ENCODE measurements at regions not wholly inside any gene's neighbourhood (a gene's known extent, or its start where the extent isn't known, plus 50 kb on each side); places are given as distances from the start of the nearest gene placed in this dataset.

DNA sequence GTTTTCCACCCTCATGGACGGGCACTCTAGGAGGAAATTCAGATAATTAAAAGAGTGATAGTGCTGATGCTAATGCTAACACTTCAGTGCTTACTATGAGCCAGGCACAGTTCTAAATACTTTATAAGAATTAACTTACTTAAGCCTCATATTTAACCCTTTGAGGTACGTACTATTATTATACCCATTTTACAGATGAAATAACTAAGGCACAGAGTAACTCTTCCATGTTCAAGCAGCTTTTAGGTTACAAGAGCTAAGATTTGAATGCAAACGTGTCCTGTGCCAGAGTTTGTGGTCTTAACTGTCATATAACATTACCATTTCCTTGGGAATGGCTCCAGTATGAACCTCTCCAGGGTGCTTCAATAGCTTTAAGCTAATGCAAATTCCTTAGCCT is 114.7 kb upstream of the PRR23C start:
- ChIA-PET SMC1A (ENCODE audit: uncharacterized antibody, unreplicated experiment) (no interaction called here), POLR2A (no interaction called here), CTCF (no interaction called here), RAD21 (ENCODE audit: unreplicated experiment) (no interaction called here)
- H3K9ac ChIP-seq (ENCODE audit: control insufficient read depth, insufficient read depth, low read length): no peak overlapping the region
- H3K9me3 ChIP-seq (replicated peaks; ENCODE audit: control insufficient read depth, insufficient read depth, low read length): no peaks in the 10 kb centered on the region
- H3K4me2 ChIP-seq (ENCODE audit: control insufficient read depth, insufficient read depth): no peak overlapping the region
- H3K27me3 ChIP-seq (replicated peaks in 1 of 2; ENCODE audit: control insufficient read depth in 2 of 2, insufficient read depth in 2 of 2, low read length in 1 of 2): no peaks in the 10 kb centered on the region
- in situ Hi-C loops (cut with MboI): no loop called here
- FAIRE-seq (no peak), DNase-seq (ENCODE audit: low read depth, low spot score) (no peak), ATAC-seq (no peak)
- H3K79me2 ChIP-seq (ENCODE audit: control insufficient read depth, insufficient read depth, low read length): no peaks in the 10 kb centered on the region
- intact Hi-C loops (cut with micrococcal nuclease; ENCODE audit: unreplicated experiment): no loop called here
- H3K27ac ChIP-seq (ENCODE audit: control insufficient read depth, insufficient read depth): no peak overlapping the region
- no peak overlapping the region for H3K4me3 ChIP-seq
- TF ChIP-seq KLF5 (IDR thresholded peaks at IDR 0.05; ENCODE audit: partially characterized antibody): no peak
- TF ChIP-seq ZNF24 (IDR thresholded peaks at IDR 0.05): no peak
- no peak for TF ChIP-seq RAD21 (IDR thresholded peaks at IDR 0.05; ENCODE audit: insufficient read depth, low read depth, low read length)
- no peak for TF ChIP-seq YY1 (IDR thresholded peaks at IDR 0.05; ENCODE audit: low read depth, low read length)
- TF ChIP-seq, protein P1, sequence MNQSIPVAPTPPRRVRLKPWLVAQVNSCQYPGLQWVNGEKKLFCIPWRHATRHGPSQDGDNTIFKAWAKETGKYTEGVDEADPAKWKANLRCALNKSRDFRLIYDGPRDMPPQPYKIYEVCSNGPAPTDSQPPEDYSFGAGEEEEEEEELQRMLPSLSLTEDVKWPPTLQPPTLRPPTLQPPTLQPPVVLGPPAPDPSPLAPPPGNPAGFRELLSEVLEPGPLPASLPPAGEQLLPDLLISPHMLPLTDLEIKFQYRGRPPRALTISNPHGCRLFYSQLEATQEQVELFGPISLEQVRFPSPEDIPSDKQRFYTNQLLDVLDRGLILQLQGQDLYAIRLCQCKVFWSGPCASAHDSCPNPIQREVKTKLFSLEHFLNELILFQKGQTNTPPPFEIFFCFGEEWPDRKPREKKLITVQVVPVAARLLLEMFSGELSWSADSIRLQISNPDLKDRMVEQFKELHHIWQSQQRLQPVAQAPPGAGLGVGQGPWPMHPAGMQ (IDR thresholded peaks at IDR 0.05; ENCODE audit: borderline replicate concordance): no peak
- TF ChIP-seq, protein P2, sequence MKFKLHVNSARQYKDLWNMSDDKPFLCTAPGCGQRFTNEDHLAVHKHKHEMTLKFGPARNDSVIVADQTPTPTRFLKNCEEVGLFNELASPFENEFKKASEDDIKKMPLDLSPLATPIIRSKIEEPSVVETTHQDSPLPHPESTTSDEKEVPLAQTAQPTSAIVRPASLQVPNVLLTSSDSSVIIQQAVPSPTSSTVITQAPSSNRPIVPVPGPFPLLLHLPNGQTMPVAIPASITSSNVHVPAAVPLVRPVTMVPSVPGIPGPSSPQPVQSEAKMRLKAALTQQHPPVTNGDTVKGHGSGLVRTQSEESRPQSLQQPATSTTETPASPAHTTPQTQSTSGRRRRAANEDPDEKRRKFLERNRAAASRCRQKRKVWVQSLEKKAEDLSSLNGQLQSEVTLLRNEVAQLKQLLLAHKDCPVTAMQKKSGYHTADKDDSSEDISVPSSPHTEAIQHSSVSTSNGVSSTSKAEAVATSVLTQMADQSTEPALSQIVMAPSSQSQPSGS (IDR thresholded peaks at IDR 0.05; ENCODE audit: low read length): no peak
- TF ChIP-seq POU2F2 (IDR thresholded peaks at IDR 0.05; ENCODE audit: borderline replicate concordance, low read depth, low read length): no peak
- TF ChIP-seq MEF2B (IDR thresholded peaks at IDR 0.05; ENCODE audit: partially characterized antibody, poor library complexity, severe bottlenecking): no peak
- TF ChIP-seq CHD2 (IDR thresholded peaks at IDR 0.05; ENCODE audit: borderline replicate concordance, low read depth, low read length): no peak
- no peak for TF ChIP-seq GABPA (IDR thresholded peaks at IDR 0.05; ENCODE audit: low read depth)
- no peak for TF ChIP-seq FOS (IDR thresholded peaks at IDR 0.05; ENCODE audit: borderline replicate concordance, extremely low read depth, insufficient read length)
- no peak for TF ChIP-seq STAT3 (IDR thresholded peaks at IDR 0.05; ENCODE audit: low read depth, low read length)
- TF ChIP-seq, protein P3, sequence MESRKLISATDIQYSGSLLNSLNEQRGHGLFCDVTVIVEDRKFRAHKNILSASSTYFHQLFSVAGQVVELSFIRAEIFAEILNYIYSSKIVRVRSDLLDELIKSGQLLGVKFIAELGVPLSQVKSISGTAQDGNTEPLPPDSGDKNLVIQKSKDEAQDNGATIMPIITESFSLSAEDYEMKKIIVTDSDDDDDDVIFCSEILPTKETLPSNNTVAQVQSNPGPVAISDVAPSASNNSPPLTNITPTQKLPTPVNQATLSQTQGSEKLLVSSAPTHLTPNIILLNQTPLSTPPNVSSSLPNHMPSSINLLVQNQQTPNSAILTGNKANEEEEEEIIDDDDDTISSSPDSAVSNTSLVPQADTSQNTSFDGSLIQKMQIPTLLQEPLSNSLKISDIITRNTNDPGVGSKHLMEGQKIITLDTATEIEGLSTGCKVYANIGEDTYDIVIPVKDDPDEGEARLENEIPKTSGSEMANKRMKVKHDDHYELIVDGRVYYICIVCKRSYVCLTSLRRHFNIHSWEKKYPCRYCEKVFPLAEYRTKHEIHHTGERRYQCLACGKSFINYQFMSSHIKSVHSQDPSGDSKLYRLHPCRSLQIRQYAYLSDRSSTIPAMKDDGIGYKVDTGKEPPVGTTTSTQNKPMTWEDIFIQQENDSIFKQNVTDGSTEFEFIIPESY (IDR thresholded peaks at IDR 0.05): no peak
- TF ChIP-seq, protein P4, sequence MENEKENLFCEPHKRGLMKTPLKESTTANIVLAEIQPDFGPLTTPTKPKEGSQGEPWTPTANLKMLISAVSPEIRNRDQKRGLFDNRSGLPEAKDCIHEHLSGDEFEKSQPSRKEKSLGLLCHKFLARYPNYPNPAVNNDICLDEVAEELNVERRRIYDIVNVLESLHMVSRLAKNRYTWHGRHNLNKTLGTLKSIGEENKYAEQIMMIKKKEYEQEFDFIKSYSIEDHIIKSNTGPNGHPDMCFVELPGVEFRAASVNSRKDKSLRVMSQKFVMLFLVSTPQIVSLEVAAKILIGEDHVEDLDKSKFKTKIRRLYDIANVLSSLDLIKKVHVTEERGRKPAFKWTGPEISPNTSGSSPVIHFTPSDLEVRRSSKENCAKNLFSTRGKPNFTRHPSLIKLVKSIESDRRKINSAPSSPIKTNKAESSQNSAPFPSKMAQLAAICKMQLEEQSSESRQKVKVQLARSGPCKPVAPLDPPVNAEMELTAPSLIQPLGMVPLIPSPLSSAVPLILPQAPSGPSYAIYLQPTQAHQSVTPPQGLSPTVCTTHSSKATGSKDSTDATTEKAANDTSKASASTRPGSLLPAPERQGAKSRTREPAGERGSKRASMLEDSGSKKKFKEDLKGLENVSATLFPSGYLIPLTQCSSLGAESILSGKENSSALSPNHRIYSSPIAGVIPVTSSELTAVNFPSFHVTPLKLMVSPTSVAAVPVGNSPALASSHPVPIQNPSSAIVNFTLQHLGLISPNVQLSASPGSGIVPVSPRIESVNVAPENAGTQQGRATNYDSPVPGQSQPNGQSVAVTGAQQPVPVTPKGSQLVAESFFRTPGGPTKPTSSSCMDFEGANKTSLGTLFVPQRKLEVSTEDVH (IDR thresholded peaks at IDR 0.05; ENCODE audit: low read depth, partially characterized antibody): no peak
- TF ChIP-seq KAT2A (conservative IDR thresholded peaks at IDR 0.05; ENCODE audit: control insufficient read depth, low read depth, low read length): no peak
- TF ChIP-seq NR2F1 (conservative IDR thresholded peaks at IDR 0.05): no peak
- no peak for TF ChIP-seq BACH1 (IDR thresholded peaks at IDR 0.05; ENCODE audit: borderline replicate concordance)
- WGBS (ENCODE audit: insufficient coverage, insufficient replicate concordance, low lambda C conversion rate, missing lambda C conversion rate): 4% methylated on average over 3 of the region's 3 CpGs
- no peaks in the 10 kb centered on the region for H4K20me1 ChIP-seq (ENCODE audit: control insufficient read depth, insufficient read depth)
- H3K36me3 ChIP-seq (ENCODE audit: control insufficient read depth in 2 of 2, insufficient read depth in 2 of 2, low read length in 1 of 2): no peaks in the 10 kb centered on the region
- H2AFZ ChIP-seq (ENCODE audit: control insufficient read depth, low read depth, low read length): no peak overlapping the region
- no peaks in the 10 kb centered on the region for H3K4me1 ChIP-seq (ENCODE audit: control insufficient read depth, insufficient read depth, low read length)
- BruUV-seq (replicated peaks): no TSS peak

Data from GM12878 (cell line).